HCT116 (cell line): ENCODE measurements at regions not wholly inside any gene's neighbourhood (a gene's known extent, or its start where the extent isn't known, plus 50 kb on each side); places are given as distances from the start of the nearest gene placed in this dataset.

Experiments
- ATAC-seq: fragments of 200-7000 bp; cut with Tn5 transposase; 2 replicates; pipeline ENCODE4 v1.9.1; 2020; ENCODE audit warnings: mild to moderate bottlenecking, moderate library complexity
- BruUV-seq: library from RNA; stranded (reverse); fragments of 400-500 nt; replicated peaks from 2 replicates; lab custom pipeline; 2021; lab: Mats Ljungman, UMichigan
- CTCF ChIA-PET: fragments of 300-600 bp; sonication (Branson Sonifier 250); formaldehyde crosslinking; loops from one replicate; lab custom pipeline; 2021; ENCODE audit warnings: antibody characterized with exemption; lab: Charles Lee
- POLR2A ChIA-PET: fragments of 300-600, 350-600 bp; sonication (Branson Sonifier 250); formaldehyde crosslinking; loops from one replicate; lab custom pipeline; 2021; ENCODE audit warnings: antibody characterized with exemption; lab: Charles Lee
- RAD21 ChIA-PET, 2 experiments: fragments of 300-600 bp; sonication (Branson Sonifier 250); formaldehyde crosslinking; loops; one replicate each; lab custom pipeline; 2023; ENCODE audit warnings: low total read pairs in 2 of 2; ENCODE audit not compliant: uncharacterized antibody in 2 of 2, unreplicated experiment in 2 of 2, low non-redundant PET in 1 of 2; lab: Charles Lee
- DNase-seq: peaks from one replicate; pipeline ENCODE4 v3.0.0-alpha.2; 2010; ENCODE audit warnings: low read depth, low spot score
- H2AFZ ChIP-seq: fragments of 200-600 bp; shearing (Covaris generic), sonication (generic); 2 replicates; pipeline ENCODE4 v1.6.1; 2017; ENCODE audit warnings: low read depth, mixed run types, mixed read lengths, antibody characterized with exemption, low read length; ENCODE audit not compliant: poor library complexity, severe bottlenecking
- H3K27ac ChIP-seq: 2 replicates; pipeline ENCODE4 v1.5.1; 2012; ENCODE audit warnings: low read depth, low read length
- H3K27me3 ChIP-seq: fragments of 200-600 bp; sonication (generic); 2 replicates; pipeline ENCODE4 v1.6.1; 2016; ENCODE audit warnings: mixed run types, low read length, mixed read lengths; ENCODE audit not compliant: insufficient read depth
- H3K36me3 ChIP-seq, 2 experiments: fragments of 200-500 bp in 1 of 2; fragments of 200-600 bp in 1 of 2; sonication (Bioruptor generic) in 1 of 2; sonication (generic) in 1 of 2; 2 replicates each; pipeline versions ENCODE4 v1.5.1 to v1.6.1; 2014 to 2016; ENCODE audit warnings: low read length in 2 of 2, inconsistent platforms in 1 of 2, mixed read lengths in 1 of 2, mixed run types in 1 of 2; ENCODE audit not compliant: insufficient read depth in 2 of 2, control insufficient read depth in 1 of 2
- H3K4me1 ChIP-seq, 2 experiments: fragments of 200-600 bp in 1 of 2; sonication (generic) in 1 of 2; 2 replicates each; pipeline versions ENCODE4 v1.5.1 to v1.6.1; 2012 to 2017; ENCODE audit warnings: low read length in 2 of 2, inconsistent platforms in 1 of 2, mild to moderate bottlenecking in 1 of 2, mixed read lengths in 1 of 2, mixed run types in 1 of 2, moderate library complexity in 1 of 2; ENCODE audit not compliant: insufficient read depth in 2 of 2, control insufficient read depth in 1 of 2
- H3K4me2 ChIP-seq: fragments of 200-600 bp; sonication (generic); 2 replicates; pipeline ENCODE4 v1.6.1; 2017; ENCODE audit warnings: mixed run types, low read length, mixed read lengths
- H3K4me3 ChIP-seq, 2 experiments: fragments of 200-600 bp in 1 of 2; sonication (generic) in 1 of 2; replicated peaks in 1 of 2; 2 replicates each; pipeline ENCODE4 v1.5.1; 2011 to 2016; ENCODE audit warnings: low read length in 2 of 2, control low read depth in 1 of 2, low read depth in 1 of 2, mild to moderate bottlenecking in 1 of 2, mixed read lengths in 1 of 2, mixed run types in 1 of 2
- H3K79me2 ChIP-seq: fragments of 200-600 bp; sonication (generic); 2 replicates; pipeline ENCODE4 v1.6.1; 2017; ENCODE audit warnings: mild to moderate bottlenecking, mixed run types, low read length, moderate library complexity, mixed read lengths; ENCODE audit not compliant: insufficient read depth
- H3K9ac ChIP-seq: fragments of 200-600 bp; sonication (generic); 2 replicates; pipeline ENCODE4 v1.6.1; 2016; ENCODE audit warnings: low read length, mixed read lengths
- H3K9me2 ChIP-seq: fragments of 200-600 bp; sonication (generic), shearing (Covaris generic); 2 replicates; pipeline ENCODE4 v1.6.1; 2017; ENCODE audit warnings: mixed run types, mild to moderate bottlenecking, moderate library complexity; ENCODE audit not compliant: insufficient read depth
- H3K9me3 ChIP-seq, 2 experiments: fragments of 200-500 bp in 1 of 2; fragments of 200-600 bp in 1 of 2; sonication (Bioruptor generic) in 1 of 2; sonication (generic) in 1 of 2; 2 replicates each; pipeline ENCODE4 v1.6.1; 2014 to 2017; ENCODE audit warnings: low read length in 2 of 2, mixed read lengths in 2 of 2, inconsistent platforms in 1 of 2, low read depth in 1 of 2, mild to moderate bottlenecking in 1 of 2, mixed run types in 1 of 2, moderate library complexity in 1 of 2; ENCODE audit not compliant: control insufficient read depth in 1 of 2, insufficient read depth in 1 of 2
- H4K20me1 ChIP-seq: fragments of 200-600 bp; sonication (generic), shearing (Covaris generic); 2 replicates; pipeline ENCODE4 v1.6.1; 2017; ENCODE audit warnings: mixed run types, mild to moderate bottlenecking, moderate library complexity; ENCODE audit not compliant: insufficient read depth
- CBX3 ChIP-seq: IDR thresholded peaks from 2 replicates; pipeline ENCODE4 v1.6.1; 2012; ENCODE audit warnings: low read depth
- CEBPB ChIP-seq: IDR thresholded peaks from 2 replicates; pipeline ENCODE4 v1.6.1; 2012; ENCODE audit warnings: low read depth
- EGR1 ChIP-seq: IDR thresholded peaks from 2 replicates; pipeline ENCODE4 v1.6.1; 2012; ENCODE audit warnings: low read depth
- ELF1 ChIP-seq: IDR thresholded peaks from 2 replicates; pipeline ENCODE4 v1.6.1; 2012; ENCODE audit warnings: low read depth, borderline replicate concordance
- EZH2 ChIP-seq: fragments of 200-600 bp; sonication (generic); IDR thresholded peaks from 2 replicates; pipeline ENCODE4 v1.6.1; 2017; ENCODE audit warnings: antibody characterized with exemption, mixed run types
- EZH2phosphoT487 ChIP-seq: fragments of 200-600 bp; IDR thresholded peaks from 2 replicates; pipeline ENCODE4 v1.6.1; 2018; ENCODE audit warnings: antibody characterized with exemption, borderline replicate concordance
- FOSL1 ChIP-seq: IDR thresholded peaks from 2 replicates; pipeline ENCODE4 v1.6.1; 2012; ENCODE audit warnings: low read depth
- JUND ChIP-seq: IDR thresholded peaks from 2 replicates; pipeline ENCODE4 v1.6.1; 2012
- POLR2A ChIP-seq: IDR thresholded peaks from 2 replicates; pipeline ENCODE4 v1.7.0; 2011; ENCODE audit warnings: borderline replicate concordance; ENCODE audit not compliant: insufficient read depth, insufficient read length; ENCODE audit errors: extremely low read depth
- POLR2AphosphoS5 ChIP-seq: IDR thresholded peaks from 2 replicates; pipeline ENCODE4 v1.6.1; 2011; ENCODE audit warnings: mild to moderate bottlenecking, low read depth, low read length, moderate library complexity
- RAD21 ChIP-seq: IDR thresholded peaks from 2 replicates; pipeline ENCODE4 v1.6.1; 2012; ENCODE audit warnings: low read depth, mild to moderate bottlenecking
- SIN3A ChIP-seq: IDR thresholded peaks from 2 replicates; pipeline ENCODE4 v1.6.1; 2012; ENCODE audit warnings: low read depth
- SP1 ChIP-seq: IDR thresholded peaks from 2 replicates; pipeline ENCODE4 v1.6.1; 2012; ENCODE audit warnings: low read depth
- SRF ChIP-seq: IDR thresholded peaks from 2 replicates; pipeline ENCODE4 v1.6.1; 2012; ENCODE audit warnings: low read depth
- ZFX ChIP-seq: fragments of 450-650 bp; IDR thresholded peaks from 2 replicates; pipeline ENCODE4 v1.6.1; 2017
- ZNF274 ChIP-seq: fragments of 200-500 bp; sonication (Bioruptor generic); IDR thresholded peaks from 2 replicates; pipeline ENCODE4 v1.6.1; 2014; ENCODE audit warnings: mild to moderate bottlenecking, low read depth, low read length, inconsistent platforms
- intact Hi-C: fragments of 100-400 bp; cut with micrococcal nuclease; formaldehyde crosslinking; loops from 2 replicates; pipeline ENCODE4 v1.10.0; 2022
- TF ChIP-seq, protein P1 (sequence below): IDR thresholded peaks from 2 replicates; pipeline ENCODE4 v1.6.1; 2012; ENCODE audit warnings: low read depth
- TF ChIP-seq, protein P2 (sequence below): IDR thresholded peaks from 2 replicates; pipeline ENCODE4 v1.6.1; 2011; ENCODE audit warnings: mild to moderate bottlenecking, low read length, moderate library complexity; ENCODE audit not compliant: insufficient replicate concordance; ENCODE audit errors: extremely low read depth
- TF ChIP-seq, protein P3 (sequence below): IDR thresholded peaks from 2 replicates; pipeline ENCODE4 v1.6.1; 2012

DNA sequence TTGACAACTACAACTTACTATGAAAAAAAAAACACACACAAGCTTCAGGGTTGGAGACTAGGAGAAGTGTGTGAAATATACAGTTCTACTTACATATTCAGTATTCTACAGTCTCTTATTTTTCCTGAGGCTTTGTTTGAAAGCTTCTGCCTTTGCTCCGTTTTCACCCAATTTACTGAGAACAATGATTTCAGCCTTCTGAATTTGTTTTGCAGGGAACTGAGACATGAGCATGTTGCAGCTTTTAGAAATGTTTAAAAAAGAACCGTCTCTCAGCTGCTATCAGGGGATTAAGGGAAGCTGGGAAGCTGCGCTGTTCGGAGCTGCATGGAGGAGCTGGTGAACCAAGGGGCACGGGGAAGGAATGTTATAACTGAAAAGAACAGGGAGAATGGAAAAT lies 85.7 kb downstream of the QDPR start (continued):
- no peak for TF ChIP-seq POLR2AphosphoS5
- no peak for TF ChIP-seq ZNF274
- no peak for TF ChIP-seq EZH2phosphoT487
- TF ChIP-seq, protein P1, sequence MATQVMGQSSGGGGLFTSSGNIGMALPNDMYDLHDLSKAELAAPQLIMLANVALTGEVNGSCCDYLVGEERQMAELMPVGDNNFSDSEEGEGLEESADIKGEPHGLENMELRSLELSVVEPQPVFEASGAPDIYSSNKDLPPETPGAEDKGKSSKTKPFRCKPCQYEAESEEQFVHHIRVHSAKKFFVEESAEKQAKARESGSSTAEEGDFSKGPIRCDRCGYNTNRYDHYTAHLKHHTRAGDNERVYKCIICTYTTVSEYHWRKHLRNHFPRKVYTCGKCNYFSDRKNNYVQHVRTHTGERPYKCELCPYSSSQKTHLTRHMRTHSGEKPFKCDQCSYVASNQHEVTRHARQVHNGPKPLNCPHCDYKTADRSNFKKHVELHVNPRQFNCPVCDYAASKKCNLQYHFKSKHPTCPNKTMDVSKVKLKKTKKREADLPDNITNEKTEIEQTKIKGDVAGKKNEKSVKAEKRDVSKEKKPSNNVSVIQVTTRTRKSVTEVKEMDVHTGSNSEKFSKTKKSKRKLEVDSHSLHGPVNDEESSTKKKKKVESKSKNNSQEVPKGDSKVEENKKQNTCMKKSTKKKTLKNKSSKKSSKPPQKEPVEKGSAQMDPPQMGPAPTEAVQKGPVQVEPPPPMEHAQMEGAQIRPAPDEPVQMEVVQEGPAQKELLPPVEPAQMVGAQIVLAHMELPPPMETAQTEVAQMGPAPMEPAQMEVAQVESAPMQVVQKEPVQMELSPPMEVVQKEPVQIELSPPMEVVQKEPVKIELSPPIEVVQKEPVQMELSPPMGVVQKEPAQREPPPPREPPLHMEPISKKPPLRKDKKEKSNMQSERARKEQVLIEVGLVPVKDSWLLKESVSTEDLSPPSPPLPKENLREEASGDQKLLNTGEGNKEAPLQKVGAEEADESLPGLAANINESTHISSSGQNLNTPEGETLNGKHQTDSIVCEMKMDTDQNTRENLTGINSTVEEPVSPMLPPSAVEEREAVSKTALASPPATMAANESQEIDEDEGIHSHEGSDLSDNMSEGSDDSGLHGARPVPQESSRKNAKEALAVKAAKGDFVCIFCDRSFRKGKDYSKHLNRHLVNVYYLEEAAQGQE = no peak
- TF ChIP-seq RAD21 = no peak
- TF ChIP-seq SRF = no peak
- no peak for TF ChIP-seq ELF1
- no peak for TF ChIP-seq CEBPB

DNA sequence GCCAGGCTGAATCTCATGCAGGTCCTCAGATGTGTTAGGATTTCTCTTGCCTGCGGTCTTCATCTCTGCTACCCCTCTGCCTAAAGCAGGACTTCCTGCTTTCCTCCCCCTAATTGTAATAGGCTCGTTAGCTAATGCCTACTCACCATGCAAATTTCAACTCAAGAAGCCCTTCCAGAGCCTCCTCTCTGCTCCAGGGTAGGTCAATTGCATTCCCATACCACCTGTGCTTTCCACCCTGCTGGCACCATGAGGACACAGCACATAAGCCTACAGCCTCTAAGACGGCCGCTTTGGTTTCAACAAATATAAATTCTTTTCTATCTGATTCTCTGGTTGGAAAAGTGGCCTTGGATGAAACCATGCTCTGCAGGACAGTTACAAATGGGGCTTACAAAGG lies 93.9 kb downstream of the QDPR start:
- Histone ChIP-seq H3K36me3 (no peaks in the 10 kb centered on the region), H3K9me3 (no peaks in the 10 kb centered on the region), H3K27me3 (peaks cover 12% of the 10 kb centered on the region; the same call in 1 of the 2 replicates), H2AFZ (no peak overlapping the region), H3K9ac (no peak overlapping the region), H3K9me2 (no peaks in the 10 kb centered on the region; the same call in 1 of the 2 replicates), H3K27ac (no peak overlapping the region), H3K4me2 (no peak overlapping the region), H4K20me1 (no peaks in the 10 kb centered on the region), H3K79me2 (no peaks in the 10 kb centered on the region), H3K4me1 (no peaks in the 10 kb centered on the region), H3K4me3 (no peak overlapping the region)
- DNase-seq (no peak), ATAC-seq (no peak)
- ChIA-PET POLR2A (no interaction called here), CTCF (no interaction called here), RAD21 (no interaction called here)
- intact Hi-C loops = no loop called here
- BruUV-seq = no TSS peak
- no peak for TF ChIP-seq RAD21
- no peak for TF ChIP-seq EZH2
- no peak for TF ChIP-seq CBX3
- TF ChIP-seq, protein P2, sequence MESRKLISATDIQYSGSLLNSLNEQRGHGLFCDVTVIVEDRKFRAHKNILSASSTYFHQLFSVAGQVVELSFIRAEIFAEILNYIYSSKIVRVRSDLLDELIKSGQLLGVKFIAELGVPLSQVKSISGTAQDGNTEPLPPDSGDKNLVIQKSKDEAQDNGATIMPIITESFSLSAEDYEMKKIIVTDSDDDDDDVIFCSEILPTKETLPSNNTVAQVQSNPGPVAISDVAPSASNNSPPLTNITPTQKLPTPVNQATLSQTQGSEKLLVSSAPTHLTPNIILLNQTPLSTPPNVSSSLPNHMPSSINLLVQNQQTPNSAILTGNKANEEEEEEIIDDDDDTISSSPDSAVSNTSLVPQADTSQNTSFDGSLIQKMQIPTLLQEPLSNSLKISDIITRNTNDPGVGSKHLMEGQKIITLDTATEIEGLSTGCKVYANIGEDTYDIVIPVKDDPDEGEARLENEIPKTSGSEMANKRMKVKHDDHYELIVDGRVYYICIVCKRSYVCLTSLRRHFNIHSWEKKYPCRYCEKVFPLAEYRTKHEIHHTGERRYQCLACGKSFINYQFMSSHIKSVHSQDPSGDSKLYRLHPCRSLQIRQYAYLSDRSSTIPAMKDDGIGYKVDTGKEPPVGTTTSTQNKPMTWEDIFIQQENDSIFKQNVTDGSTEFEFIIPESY = no peak
- TF ChIP-seq ZFX = no peak
- no peak for TF ChIP-seq SP1
- TF ChIP-seq SIN3A = no peak
- no peak for TF ChIP-seq JUND
- no peak for TF ChIP-seq EGR1
- no peak for TF ChIP-seq ZNF274
- TF ChIP-seq POLR2A = no peak
- no peak for TF ChIP-seq CEBPB
- TF ChIP-seq ELF1 = no peak
- TF ChIP-seq FOSL1 = no peak
- TF ChIP-seq POLR2AphosphoS5 = no peak
- TF ChIP-seq, protein P3, sequence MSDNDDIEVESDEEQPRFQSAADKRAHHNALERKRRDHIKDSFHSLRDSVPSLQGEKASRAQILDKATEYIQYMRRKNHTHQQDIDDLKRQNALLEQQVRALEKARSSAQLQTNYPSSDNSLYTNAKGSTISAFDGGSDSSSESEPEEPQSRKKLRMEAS = no peak
